ENCODE measurements at regions not wholly inside any gene's neighbourhood (a gene's known extent, or its start where the extent isn't known, plus 50 kb on each side); places are given as distances from the start of the nearest gene placed in this dataset.

DNA sequence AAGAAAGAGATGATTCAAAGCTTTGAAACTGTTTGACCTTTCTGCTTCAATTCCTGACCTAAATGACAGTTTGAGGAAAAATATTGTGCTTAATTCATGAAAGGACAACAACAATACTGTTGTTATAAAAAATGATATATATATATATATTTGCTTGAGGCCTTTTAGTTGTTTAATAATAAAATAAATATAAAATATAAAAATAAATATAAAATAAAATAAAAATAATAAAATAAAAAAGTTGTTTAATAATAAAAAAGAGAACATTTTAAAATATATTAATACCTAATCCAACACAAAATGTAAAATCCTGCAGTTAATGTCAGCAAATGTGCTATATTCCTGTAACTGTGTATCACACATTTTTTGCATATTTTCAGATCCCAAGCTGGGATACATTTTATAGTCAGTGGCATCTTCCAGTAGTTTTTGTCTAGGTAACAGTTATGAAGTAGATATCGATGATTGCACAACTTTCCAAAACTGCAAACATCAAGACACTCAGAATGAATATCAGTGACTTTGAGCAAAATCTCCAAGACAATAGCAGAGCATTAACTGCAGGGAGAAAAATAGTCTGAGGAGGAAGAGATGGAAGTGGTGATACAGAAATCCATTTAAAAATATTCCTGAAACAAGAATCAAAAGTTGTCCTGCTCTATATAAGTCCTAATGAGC is 375.5 kb upstream of the KLHL1 start:
- CTCF ChIA-PET: no interaction called here

DNA sequence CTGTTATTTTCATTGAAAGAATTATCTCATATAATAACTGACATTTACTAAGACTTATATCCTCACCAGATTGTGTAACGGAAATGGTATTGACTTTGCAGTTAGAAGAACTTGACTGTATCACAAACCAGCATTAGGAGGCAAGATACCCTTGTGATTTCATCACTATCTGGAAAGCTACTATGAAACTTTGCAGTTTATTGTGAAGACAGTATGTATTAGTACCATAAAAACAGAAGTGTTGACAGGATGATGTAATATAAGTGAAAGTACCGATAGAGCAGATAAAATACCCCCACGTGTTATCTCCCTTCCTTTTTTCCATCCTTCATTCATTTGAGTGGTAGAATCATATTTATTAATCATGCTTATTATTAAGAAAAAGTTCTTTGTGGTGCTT is 365.7 kb upstream of the KLHL1 start:
- Histone ChIP-seq H3K4me3 (ENCODE audit: low read depth, low read length) (no peak overlapping the region), H3K9me3 (ENCODE audit: control insufficient read depth, insufficient read depth, low read depth, low read length) (no peaks in the 10 kb centered on the region), H3K27ac (ENCODE audit: extremely low read depth, low read depth, low read length) (no peak overlapping the region), H3K36me3 (ENCODE audit: control insufficient read depth in 2 of 2, insufficient read depth in 1 of 2, low read length in 2 of 2) (no peaks in the 10 kb centered on the region), H3K4me1 (ENCODE audit: control insufficient read depth, insufficient read depth, low read length) (no peaks in the 10 kb centered on the region)
- ChIA-PET CTCF (no interaction called here), POLR2A (no interaction called here)
- TF ChIP-seq SALL2 (tag by site-specific recombination; IDR thresholded peaks at IDR 0.05; ENCODE audit: borderline replicate concordance) (no peak), ZNF202 (tag by site-specific recombination; IDR thresholded peaks at IDR 0.05; ENCODE audit: borderline replicate concordance) (no peak), ZBTB17 (tag by site-specific recombination; IDR thresholded peaks at IDR 0.05) (no peak)

More for the DNA sequence above, 375.5 kb upstream of the KLHL1 start:
- H3K4me1 ChIP-seq (ENCODE audit: control insufficient read depth, insufficient read depth, low read length): no peaks in the 10 kb centered on the region
- H3K4me3 ChIP-seq (ENCODE audit: low read depth, low read length): no peak overlapping the region
- no peaks in the 10 kb centered on the region for H3K9me3 ChIP-seq (ENCODE audit: control insufficient read depth, insufficient read depth, low read depth, low read length)
- H3K27ac ChIP-seq (ENCODE audit: extremely low read depth, low read depth, low read length): no peak overlapping the region
- H3K36me3 ChIP-seq (ENCODE audit: control insufficient read depth in 2 of 2, insufficient read depth in 1 of 2, low read length in 2 of 2): no peaks in the 10 kb centered on the region
- no peak for TF ChIP-seq ZBTB48 (tag by site-specific recombination; IDR thresholded peaks at IDR 0.05)
- no peak for TF ChIP-seq ZNF214 (tag by site-specific recombination; IDR thresholded peaks at IDR 0.05; ENCODE audit: borderline replicate concordance)
- TF ChIP-seq, protein P1, sequence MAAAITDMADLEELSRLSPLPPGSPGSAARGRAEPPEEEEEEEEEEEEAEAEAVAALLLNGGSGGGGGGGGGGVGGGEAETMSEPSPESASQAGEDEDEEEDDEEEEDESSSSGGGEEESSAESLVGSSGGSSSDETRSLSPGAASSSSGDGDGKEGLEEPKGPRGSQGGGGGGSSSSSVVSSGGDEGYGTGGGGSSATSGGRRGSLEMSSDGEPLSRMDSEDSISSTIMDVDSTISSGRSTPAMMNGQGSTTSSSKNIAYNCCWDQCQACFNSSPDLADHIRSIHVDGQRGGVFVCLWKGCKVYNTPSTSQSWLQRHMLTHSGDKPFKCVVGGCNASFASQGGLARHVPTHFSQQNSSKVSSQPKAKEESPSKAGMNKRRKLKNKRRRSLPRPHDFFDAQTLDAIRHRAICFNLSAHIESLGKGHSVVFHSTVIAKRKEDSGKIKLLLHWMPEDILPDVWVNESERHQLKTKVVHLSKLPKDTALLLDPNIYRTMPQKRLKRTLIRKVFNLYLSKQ (tag by site-specific recombination; IDR thresholded peaks at IDR 0.05; ENCODE audit: borderline replicate concordance): no peak
- TF ChIP-seq, protein P2, sequence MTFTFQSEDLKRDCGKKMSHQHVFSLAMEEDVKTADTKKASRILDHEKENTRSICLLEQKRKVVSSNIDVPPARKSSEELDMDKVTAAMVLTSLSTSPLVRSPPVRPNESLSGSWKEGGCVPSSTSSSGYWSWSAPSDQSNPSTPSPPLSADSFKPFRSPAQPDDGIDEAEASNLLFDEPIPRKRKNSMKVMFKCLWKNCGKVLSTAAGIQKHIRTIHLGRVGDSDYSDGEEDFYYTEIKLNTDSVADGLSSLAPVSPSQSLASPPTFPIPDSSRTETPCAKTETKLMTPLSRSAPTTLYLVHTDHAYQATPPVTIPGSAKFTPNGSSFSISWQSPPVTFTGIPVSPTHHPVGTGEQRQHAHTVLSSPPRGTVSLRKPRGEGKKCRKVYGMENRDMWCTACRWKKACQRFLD (tag by site-specific recombination; IDR thresholded peaks at IDR 0.05): no peak
- TF ChIP-seq, protein P3, sequence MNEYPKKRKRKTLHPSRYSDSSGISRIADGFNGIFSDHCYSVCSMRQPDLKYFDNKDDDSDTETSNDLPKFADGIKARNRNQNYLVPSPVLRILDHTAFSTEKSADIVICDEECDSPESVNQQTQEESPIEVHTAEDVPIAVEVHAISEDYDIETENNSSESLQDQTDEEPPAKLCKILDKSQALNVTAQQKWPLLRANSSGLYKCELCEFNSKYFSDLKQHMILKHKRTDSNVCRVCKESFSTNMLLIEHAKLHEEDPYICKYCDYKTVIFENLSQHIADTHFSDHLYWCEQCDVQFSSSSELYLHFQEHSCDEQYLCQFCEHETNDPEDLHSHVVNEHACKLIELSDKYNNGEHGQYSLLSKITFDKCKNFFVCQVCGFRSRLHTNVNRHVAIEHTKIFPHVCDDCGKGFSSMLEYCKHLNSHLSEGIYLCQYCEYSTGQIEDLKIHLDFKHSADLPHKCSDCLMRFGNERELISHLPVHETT (tag by site-specific recombination; IDR thresholded peaks at IDR 0.05): no peak
- no peak for TF ChIP-seq ZNF24 (tag by site-specific recombination; IDR thresholded peaks at IDR 0.05)
- TF ChIP-seq ZBTB21 (tag by site-specific recombination; IDR thresholded peaks at IDR 0.05): no peak
- no peak for TF ChIP-seq ZNF2 (tag by site-specific recombination; IDR thresholded peaks at IDR 0.05)
- TF ChIP-seq, protein P4, sequence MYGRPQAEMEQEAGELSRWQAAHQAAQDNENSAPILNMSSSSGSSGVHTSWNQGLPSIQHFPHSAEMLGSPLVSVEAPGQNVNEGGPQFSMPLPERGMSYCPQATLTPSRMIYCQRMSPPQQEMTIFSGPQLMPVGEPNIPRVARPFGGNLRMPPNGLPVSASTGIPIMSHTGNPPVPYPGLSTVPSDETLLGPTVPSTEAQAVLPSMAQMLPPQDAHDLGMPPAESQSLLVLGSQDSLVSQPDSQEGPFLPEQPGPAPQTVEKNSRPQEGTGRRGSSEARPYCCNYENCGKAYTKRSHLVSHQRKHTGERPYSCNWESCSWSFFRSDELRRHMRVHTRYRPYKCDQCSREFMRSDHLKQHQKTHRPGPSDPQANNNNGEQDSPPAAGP (tag by site-specific recombination; IDR thresholded peaks at IDR 0.05): no peak
- POLR2A ChIA-PET: no interaction called here

DNA sequence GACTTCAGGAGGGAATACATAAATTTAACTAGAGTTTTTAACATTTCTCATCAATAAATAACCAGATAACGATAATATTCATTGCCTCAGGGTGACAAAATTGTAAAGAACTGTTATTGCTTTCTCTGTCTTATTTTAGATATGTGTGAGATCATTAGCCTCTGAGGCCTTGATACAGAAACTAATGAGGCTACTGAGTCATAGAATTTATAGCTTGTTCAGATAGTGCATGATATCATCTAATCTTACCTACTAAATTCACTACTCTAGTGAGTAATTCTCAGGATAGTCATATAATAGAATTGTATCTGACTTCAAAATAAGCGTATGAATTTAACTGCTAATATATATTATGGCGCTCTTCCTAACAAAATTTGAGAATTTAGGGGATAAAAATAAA is 360.8 kb upstream of the KLHL1 start:
- POLR2A ChIA-PET: no interaction called here
- Histone ChIP-seq H3K36me3 (ENCODE audit: control insufficient read depth in 2 of 2, insufficient read depth in 1 of 2, low read length in 2 of 2) (no peaks in the 10 kb centered on the region), H3K27ac (ENCODE audit: extremely low read depth, low read depth, low read length) (no peak overlapping the region)

More for the DNA sequence above, 360.8 kb upstream of the KLHL1 start:
- no peaks in the 10 kb centered on the region for H3K4me1 ChIP-seq (ENCODE audit: control insufficient read depth, insufficient read depth, low read length)
- H3K9me3 ChIP-seq (ENCODE audit: control insufficient read depth, insufficient read depth, low read depth, low read length): no peaks in the 10 kb centered on the region
- no peak for TF ChIP-seq ZNF202 (tag by site-specific recombination; IDR thresholded peaks at IDR 0.05; ENCODE audit: borderline replicate concordance)
- no peak for TF ChIP-seq ZNF610 (tag by site-specific recombination; IDR thresholded peaks at IDR 0.05; ENCODE audit: borderline replicate concordance)
- TF ChIP-seq ZBTB21 (tag by site-specific recombination; IDR thresholded peaks at IDR 0.05): no peak
- no peak for TF ChIP-seq KLF1 (tag by site-specific recombination; IDR thresholded peaks at IDR 0.05)
- TF ChIP-seq ZNF175 (tag by site-specific recombination; IDR thresholded peaks at IDR 0.05): no peak
- no peak for TF ChIP-seq ZNF169 (tag by site-specific recombination; IDR thresholded peaks at IDR 0.05)
- CTCF ChIA-PET: interaction anchor here (0.6 to 0.7 kb wide), 2 partner anchors 159 to 200 kb away, joined by 3 to 4 read pairs; no protein-coding TSS in a partner anchor
- H3K4me3 ChIP-seq (ENCODE audit: low read depth, low read length): no peak overlapping the region

Measured in HEK293 (cell line).